ENCODE measurements at regions not wholly inside any gene's neighbourhood (a gene's known extent, or its start where the extent isn't known, plus 50 kb on each side); places are given as distances from the start of the nearest gene placed in this dataset.

DNA sequence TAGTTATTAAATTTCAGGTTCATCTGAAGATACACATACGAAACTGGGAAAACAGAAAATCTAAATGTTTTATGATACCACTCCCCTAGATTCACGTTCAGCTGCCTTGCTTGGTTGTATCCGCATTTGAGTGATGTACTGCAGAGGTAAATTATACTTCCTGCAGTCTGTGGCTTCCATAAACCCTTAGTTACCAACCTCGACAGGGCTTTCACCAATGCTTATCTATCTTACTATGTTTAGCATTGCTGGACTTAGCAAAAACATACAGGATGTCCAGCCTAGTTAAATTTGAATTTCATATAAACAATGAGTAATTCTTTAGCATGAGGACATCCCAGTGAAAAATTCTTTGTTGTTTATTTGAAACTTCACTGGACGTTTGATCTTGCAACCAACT, 108.8 kb downstream of the TMA16 start:
- Histone ChIP-seq H3K27ac (ENCODE audit: low read depth in 2 of 2, low read length in 2 of 2) (no peak overlapping the region), H3K4me1 (ENCODE audit: control insufficient read depth in 2 of 2, insufficient read depth in 2 of 2, low read length in 2 of 2) (no peaks in the 10 kb centered on the region), H3K4me3 (ENCODE audit: low read length in 2 of 2) (no peak overlapping the region)

GRCh38 chr4:163606896-163607691, 112.6 kb downstream of the TMA16 start:
- no peaks in the 10 kb centered on the region for H3K9me3 ChIP-seq (ENCODE audit: control insufficient read depth in 2 of 2, low read length in 2 of 2)
- no peaks in the 10 kb centered on the region for H3K27me3 ChIP-seq (ENCODE audit: control insufficient read depth in 2 of 2, insufficient read depth in 2 of 2, low read length in 2 of 2)
- no peak overlapping the region for H3K9ac ChIP-seq (ENCODE audit: low read depth in 1 of 2, low read length in 2 of 2)
- no peak overlapping the region for H3K27ac ChIP-seq (ENCODE audit: low read depth in 2 of 2, low read length in 2 of 2)
- H3K4me1 ChIP-seq (ENCODE audit: control insufficient read depth in 2 of 2, insufficient read depth in 2 of 2, low read length in 2 of 2) = no peaks in the 10 kb centered on the region
- no peaks in the 10 kb centered on the region for H3K36me3 ChIP-seq (ENCODE audit: control insufficient read depth in 2 of 2, insufficient read depth in 2 of 2, low read length in 2 of 2)
- no peak overlapping the region for H3K4me3 ChIP-seq (ENCODE audit: low read length in 2 of 2)

More for the DNA sequence above, 108.8 kb downstream of the TMA16 start:
- Histone ChIP-seq H3K9ac (ENCODE audit: low read depth in 1 of 2, low read length in 2 of 2) (no peak overlapping the region), H3K36me3 (ENCODE audit: control insufficient read depth in 2 of 2, insufficient read depth in 2 of 2, low read length in 2 of 2) (no peaks in the 10 kb centered on the region), H3K27me3 (ENCODE audit: control insufficient read depth in 2 of 2, insufficient read depth in 2 of 2, low read length in 2 of 2) (no peaks in the 10 kb centered on the region), H3K9me3 (ENCODE audit: control insufficient read depth in 2 of 2, low read length in 2 of 2) (no peaks in the 10 kb centered on the region)

GRCh38 chr4:163609019-163609418, 114.5 kb downstream of the TMA16 start:
- no peaks in the 10 kb centered on the region for H3K4me1 ChIP-seq (ENCODE audit: control insufficient read depth in 2 of 2, insufficient read depth in 2 of 2, low read length in 2 of 2)
- no peaks in the 10 kb centered on the region for H3K36me3 ChIP-seq (ENCODE audit: control insufficient read depth in 2 of 2, insufficient read depth in 2 of 2, low read length in 2 of 2)
- no peaks in the 10 kb centered on the region for H3K27me3 ChIP-seq (ENCODE audit: control insufficient read depth in 2 of 2, insufficient read depth in 2 of 2, low read length in 2 of 2)
- H3K27ac ChIP-seq (ENCODE audit: low read depth in 2 of 2, low read length in 2 of 2) = no peak overlapping the region
- no peaks in the 10 kb centered on the region for H3K9me3 ChIP-seq (ENCODE audit: control insufficient read depth in 2 of 2, low read length in 2 of 2)
- H3K4me3 ChIP-seq (ENCODE audit: low read length in 2 of 2) = no peak overlapping the region
- H3K9ac ChIP-seq (ENCODE audit: low read depth in 1 of 2, low read length in 2 of 2) = no peak overlapping the region

- H3K27ac ChIP-seq (ENCODE audit: low read depth in 2 of 2, low read length in 2 of 2) = peak overlapping the region in 1 of 2 donors; percentile 2
- no peaks in the 10 kb centered on the region for H3K36me3 ChIP-seq (ENCODE audit: control insufficient read depth in 2 of 2, insufficient read depth in 2 of 2, low read length in 2 of 2)
- H3K4me3 ChIP-seq (ENCODE audit: low read length in 2 of 2) = peak overlapping the region; percentile 20 to 68
Measured at GRCh38 chr4:163610648-163611047, 116.2 kb downstream of the TMA16 start.

GRCh38 chr4:163611182-163611581, 116.7 kb downstream of the TMA16 start:
- Histone ChIP-seq H3K27ac (ENCODE audit: low read depth in 2 of 2, low read length in 2 of 2) (peak overlapping the region in 1 of 2 donors; percentile 15), H3K9ac (ENCODE audit: low read depth in 1 of 2, low read length in 2 of 2) (no peak overlapping the region), H3K36me3 (ENCODE audit: control insufficient read depth in 2 of 2, insufficient read depth in 2 of 2, low read length in 2 of 2) (no peaks in the 10 kb centered on the region), H3K27me3 (ENCODE audit: control insufficient read depth in 2 of 2, insufficient read depth in 2 of 2, low read length in 2 of 2) (no peaks in the 10 kb centered on the region), H3K4me3 (ENCODE audit: low read length in 2 of 2) (peak overlapping the region in 1 of 2 donors; percentile 68), H3K9me3 (ENCODE audit: control insufficient read depth in 2 of 2, low read length in 2 of 2) (no peaks in the 10 kb centered on the region), H3K4me1 (ENCODE audit: control insufficient read depth in 2 of 2, insufficient read depth in 2 of 2, low read length in 2 of 2) (no peaks in the 10 kb centered on the region)

More at GRCh38 chr4:163610648-163611047, 116.2 kb downstream of the TMA16 start:
- H3K27me3 ChIP-seq (ENCODE audit: control insufficient read depth in 2 of 2, insufficient read depth in 2 of 2, low read length in 2 of 2) = no peaks in the 10 kb centered on the region
- no peaks in the 10 kb centered on the region for H3K4me1 ChIP-seq (ENCODE audit: control insufficient read depth in 2 of 2, insufficient read depth in 2 of 2, low read length in 2 of 2)
- H3K9ac ChIP-seq (ENCODE audit: low read depth in 1 of 2, low read length in 2 of 2) = no peak overlapping the region
- H3K9me3 ChIP-seq (ENCODE audit: control insufficient read depth in 2 of 2, low read length in 2 of 2) = no peaks in the 10 kb centered on the region

- Histone ChIP-seq H3K9me3 (ENCODE audit: control insufficient read depth in 2 of 2, low read length in 2 of 2) (no peaks in the 10 kb centered on the region), H3K4me3 (ENCODE audit: low read length in 2 of 2) (peak overlapping the region in 1 of 2 donors; percentile 51), H3K27ac (ENCODE audit: low read depth in 2 of 2, low read length in 2 of 2) (peak overlapping the region; percentile 15 to 45), H3K9ac (ENCODE audit: low read depth in 1 of 2, low read length in 2 of 2) (no peak overlapping the region), H3K36me3 (ENCODE audit: control insufficient read depth in 2 of 2, insufficient read depth in 2 of 2, low read length in 2 of 2) (no peaks in the 10 kb centered on the region), H3K4me1 (ENCODE audit: control insufficient read depth in 2 of 2, insufficient read depth in 2 of 2, low read length in 2 of 2) (no peaks in the 10 kb centered on the region), H3K27me3 (ENCODE audit: control insufficient read depth in 2 of 2, insufficient read depth in 2 of 2, low read length in 2 of 2) (no peaks in the 10 kb centered on the region)
Measured at GRCh38 chr4:163611784-163612445, 117.4 kb downstream of the TMA16 start.

DNA sequence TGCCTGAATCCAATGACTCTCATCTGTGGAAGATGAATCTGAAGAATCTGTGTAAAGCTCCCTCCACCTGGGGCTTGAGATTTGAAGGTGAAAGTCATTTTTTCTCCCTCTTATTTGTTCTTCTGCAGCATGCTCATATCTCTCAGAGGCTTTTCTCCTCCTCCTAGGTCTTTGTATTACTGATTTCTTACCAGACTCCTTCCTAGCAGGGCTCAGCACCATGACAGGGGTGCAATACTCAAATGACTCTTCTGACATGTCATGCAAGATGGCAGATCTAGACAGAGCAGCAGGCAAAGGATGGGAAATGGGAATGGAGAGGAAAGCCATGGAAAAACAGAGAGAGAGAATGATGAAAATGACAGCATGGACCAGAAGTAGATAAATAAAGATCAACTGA, 118.3 kb downstream of the TMA16 start:
- Histone ChIP-seq H3K27me3 (ENCODE audit: control insufficient read depth in 2 of 2, insufficient read depth in 2 of 2, low read length in 2 of 2) (no peaks in the 10 kb centered on the region), H3K9ac (ENCODE audit: low read depth in 1 of 2, low read length in 2 of 2) (peak overlapping the region in 1 of 2 donors; percentile 21), H3K4me3 (ENCODE audit: low read length in 2 of 2) (peak overlapping the region; percentile 41 to 51), H3K36me3 (ENCODE audit: control insufficient read depth in 2 of 2, insufficient read depth in 2 of 2, low read length in 2 of 2) (no peaks in the 10 kb centered on the region), H3K9me3 (ENCODE audit: control insufficient read depth in 2 of 2, low read length in 2 of 2) (no peaks in the 10 kb centered on the region), H3K4me1 (ENCODE audit: control insufficient read depth in 2 of 2, insufficient read depth in 2 of 2, low read length in 2 of 2) (no peaks in the 10 kb centered on the region), H3K27ac (ENCODE audit: low read depth in 2 of 2, low read length in 2 of 2) (peak overlapping the region; percentile 15 to 45)

DNA sequence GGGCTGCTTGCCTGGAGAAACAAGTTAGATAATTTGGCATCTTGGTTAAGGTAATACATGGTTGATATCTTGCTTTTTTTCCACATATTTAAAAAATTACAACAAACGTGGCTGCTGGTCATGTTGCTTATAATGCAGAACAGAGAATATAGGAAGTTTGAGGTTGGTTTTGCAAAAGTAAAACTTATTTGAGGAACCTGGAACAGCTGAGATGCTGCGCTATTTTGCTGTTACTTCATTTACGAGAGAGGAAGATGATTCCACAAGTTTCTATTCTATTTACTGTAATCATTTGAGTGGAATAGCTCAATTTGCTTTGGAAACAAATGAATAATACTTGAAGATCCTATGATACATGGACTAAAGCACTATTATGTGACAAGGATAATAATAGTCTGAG, 118.9 kb downstream of the TMA16 start:
- Histone ChIP-seq H3K4me1 (ENCODE audit: control insufficient read depth in 2 of 2, insufficient read depth in 2 of 2, low read length in 2 of 2) (no peaks in the 10 kb centered on the region), H3K36me3 (ENCODE audit: control insufficient read depth in 2 of 2, insufficient read depth in 2 of 2, low read length in 2 of 2) (no peaks in the 10 kb centered on the region), H3K4me3 (ENCODE audit: low read length in 2 of 2) (peak overlapping the region; percentile 32 to 51), H3K27ac (ENCODE audit: low read depth in 2 of 2, low read length in 2 of 2) (peak overlapping the region in 1 of 2 donors; percentile 45), H3K27me3 (ENCODE audit: control insufficient read depth in 2 of 2, insufficient read depth in 2 of 2, low read length in 2 of 2) (no peaks in the 10 kb centered on the region), H3K9ac (ENCODE audit: low read depth in 1 of 2, low read length in 2 of 2) (peak overlapping the region in 1 of 2 donors; percentile 27), H3K9me3 (ENCODE audit: control insufficient read depth in 2 of 2, low read length in 2 of 2) (no peaks in the 10 kb centered on the region)

DNA sequence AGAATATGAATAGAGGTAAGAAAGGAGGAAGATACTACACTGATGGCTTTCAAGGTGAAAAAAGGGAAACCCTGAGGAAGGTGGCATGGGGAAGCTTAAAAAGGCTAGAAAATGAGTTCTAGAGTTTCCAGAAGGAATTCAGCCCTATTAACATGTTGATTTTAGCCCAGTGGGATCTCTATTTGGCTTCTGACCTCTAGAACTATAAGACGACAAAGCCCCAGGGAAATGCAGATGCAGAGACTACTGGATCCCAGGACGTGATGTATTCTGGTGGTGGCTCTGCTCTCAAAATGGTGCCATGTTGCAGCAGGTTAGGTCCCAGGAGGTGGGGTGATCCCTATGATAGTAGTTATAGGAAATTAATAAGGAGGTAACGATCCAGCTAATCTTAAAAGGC, 120.4 kb downstream of the TMA16 start:
- Histone ChIP-seq H3K27ac (ENCODE audit: low read depth in 2 of 2, low read length in 2 of 2) (no peak overlapping the region), H3K27me3 (ENCODE audit: control insufficient read depth in 2 of 2, insufficient read depth in 2 of 2, low read length in 2 of 2) (no peaks in the 10 kb centered on the region), H3K4me1 (ENCODE audit: control insufficient read depth in 2 of 2, insufficient read depth in 2 of 2, low read length in 2 of 2) (no peaks in the 10 kb centered on the region), H3K36me3 (ENCODE audit: control insufficient read depth in 2 of 2, insufficient read depth in 2 of 2, low read length in 2 of 2) (no peaks in the 10 kb centered on the region), H3K9me3 (ENCODE audit: control insufficient read depth in 2 of 2, low read length in 2 of 2) (no peaks in the 10 kb centered on the region), H3K4me3 (ENCODE audit: low read length in 2 of 2) (no peak overlapping the region), H3K9ac (ENCODE audit: low read depth in 1 of 2, low read length in 2 of 2) (no peak overlapping the region)

DNA sequence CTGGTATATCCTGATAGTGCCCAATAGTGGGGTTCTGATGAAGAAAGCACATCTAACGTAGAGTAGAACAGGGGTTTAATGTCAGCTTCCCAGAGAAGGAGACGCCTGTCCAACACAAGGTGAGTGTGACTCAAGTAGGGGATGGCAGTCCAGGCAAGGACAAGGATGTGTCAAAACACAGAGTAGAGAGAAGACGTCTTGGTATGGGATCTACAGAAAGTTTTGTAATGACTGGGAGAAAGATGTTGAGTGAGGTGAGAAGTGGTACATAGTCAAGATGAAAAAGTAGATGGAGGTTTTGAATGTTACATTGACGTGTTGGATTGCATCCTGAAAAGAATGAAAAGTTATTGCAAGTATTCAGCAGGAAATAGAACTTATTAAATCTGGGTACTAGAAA, 124.4 kb downstream of the TMA16 start:
- H3K36me3 ChIP-seq (ENCODE audit: control insufficient read depth in 2 of 2, insufficient read depth in 2 of 2, low read length in 2 of 2) = no peaks in the 10 kb centered on the region
- no peak overlapping the region for H3K27ac ChIP-seq (ENCODE audit: low read depth in 2 of 2, low read length in 2 of 2)
- H3K4me3 ChIP-seq (ENCODE audit: low read length in 2 of 2) = no peak overlapping the region
- H3K27me3 ChIP-seq (ENCODE audit: control insufficient read depth in 2 of 2, insufficient read depth in 2 of 2, low read length in 2 of 2) = no peaks in the 10 kb centered on the region
- no peaks in the 10 kb centered on the region for H3K9me3 ChIP-seq (ENCODE audit: control insufficient read depth in 2 of 2, low read length in 2 of 2)
- H3K4me1 ChIP-seq (ENCODE audit: control insufficient read depth in 2 of 2, insufficient read depth in 2 of 2, low read length in 2 of 2) = no peaks in the 10 kb centered on the region
- H3K9ac ChIP-seq (ENCODE audit: low read depth in 1 of 2, low read length in 2 of 2) = no peak overlapping the region

All from mucosa of rectum (tissue), 2 donors.